ENCODE measurements at regions not wholly inside any gene's neighbourhood (a gene's known extent, or its start where the extent isn't known, plus 50 kb on each side); places are given as distances from the start of the nearest gene placed in this dataset.

DNA sequence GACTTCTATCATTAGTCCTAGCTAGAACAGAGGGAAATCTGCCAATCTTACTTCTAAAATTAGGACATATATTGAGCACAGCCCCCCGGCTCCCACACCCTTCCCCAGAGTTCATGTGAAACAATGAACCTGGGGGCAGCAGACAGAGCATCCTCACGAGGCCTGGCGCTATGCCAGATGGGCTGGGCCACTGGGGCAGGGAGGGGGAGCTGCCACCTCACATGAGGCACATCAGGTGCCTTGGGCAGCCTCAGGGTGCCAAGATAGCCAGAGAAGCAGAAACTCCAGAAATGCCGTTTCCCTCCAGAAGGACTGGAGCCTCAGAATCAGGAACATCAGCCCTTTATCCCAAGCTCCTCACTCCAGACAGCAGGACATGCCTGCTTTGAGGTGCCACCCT, 92.8 kb upstream of the LANCL2 start:
- TF ChIP-seq POLR2A (IDR thresholded peaks at IDR 0.05), result no peak
- TF ChIP-seq, protein P1, sequence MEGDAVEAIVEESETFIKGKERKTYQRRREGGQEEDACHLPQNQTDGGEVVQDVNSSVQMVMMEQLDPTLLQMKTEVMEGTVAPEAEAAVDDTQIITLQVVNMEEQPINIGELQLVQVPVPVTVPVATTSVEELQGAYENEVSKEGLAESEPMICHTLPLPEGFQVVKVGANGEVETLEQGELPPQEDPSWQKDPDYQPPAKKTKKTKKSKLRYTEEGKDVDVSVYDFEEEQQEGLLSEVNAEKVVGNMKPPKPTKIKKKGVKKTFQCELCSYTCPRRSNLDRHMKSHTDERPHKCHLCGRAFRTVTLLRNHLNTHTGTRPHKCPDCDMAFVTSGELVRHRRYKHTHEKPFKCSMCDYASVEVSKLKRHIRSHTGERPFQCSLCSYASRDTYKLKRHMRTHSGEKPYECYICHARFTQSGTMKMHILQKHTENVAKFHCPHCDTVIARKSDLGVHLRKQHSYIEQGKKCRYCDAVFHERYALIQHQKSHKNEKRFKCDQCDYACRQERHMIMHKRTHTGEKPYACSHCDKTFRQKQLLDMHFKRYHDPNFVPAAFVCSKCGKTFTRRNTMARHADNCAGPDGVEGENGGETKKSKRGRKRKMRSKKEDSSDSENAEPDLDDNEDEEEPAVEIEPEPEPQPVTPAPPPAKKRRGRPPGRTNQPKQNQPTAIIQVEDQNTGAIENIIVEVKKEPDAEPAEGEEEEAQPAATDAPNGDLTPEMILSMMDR (IDR thresholded peaks at IDR 0.05), result no peak
- TF ChIP-seq POLR2AphosphoS5 (IDR thresholded peaks at IDR 0.05), result no peak
- intact Hi-C loops (cut with DNase I; ENCODE audit: low total_unique reads), result no loop called here
- Histone ChIP-seq H3K27ac (no peak overlapping the region), H3K9me3 (no peaks in the 10 kb centered on the region), H3K4me1 (no peaks in the 10 kb centered on the region), H3K27me3 (no peaks in the 10 kb centered on the region), H3K36me3 (no peaks in the 10 kb centered on the region), H3K4me3 (no peak overlapping the region)
- no peak for DNase-seq (ENCODE audit: low spot score in 2 of 2)

DNA sequence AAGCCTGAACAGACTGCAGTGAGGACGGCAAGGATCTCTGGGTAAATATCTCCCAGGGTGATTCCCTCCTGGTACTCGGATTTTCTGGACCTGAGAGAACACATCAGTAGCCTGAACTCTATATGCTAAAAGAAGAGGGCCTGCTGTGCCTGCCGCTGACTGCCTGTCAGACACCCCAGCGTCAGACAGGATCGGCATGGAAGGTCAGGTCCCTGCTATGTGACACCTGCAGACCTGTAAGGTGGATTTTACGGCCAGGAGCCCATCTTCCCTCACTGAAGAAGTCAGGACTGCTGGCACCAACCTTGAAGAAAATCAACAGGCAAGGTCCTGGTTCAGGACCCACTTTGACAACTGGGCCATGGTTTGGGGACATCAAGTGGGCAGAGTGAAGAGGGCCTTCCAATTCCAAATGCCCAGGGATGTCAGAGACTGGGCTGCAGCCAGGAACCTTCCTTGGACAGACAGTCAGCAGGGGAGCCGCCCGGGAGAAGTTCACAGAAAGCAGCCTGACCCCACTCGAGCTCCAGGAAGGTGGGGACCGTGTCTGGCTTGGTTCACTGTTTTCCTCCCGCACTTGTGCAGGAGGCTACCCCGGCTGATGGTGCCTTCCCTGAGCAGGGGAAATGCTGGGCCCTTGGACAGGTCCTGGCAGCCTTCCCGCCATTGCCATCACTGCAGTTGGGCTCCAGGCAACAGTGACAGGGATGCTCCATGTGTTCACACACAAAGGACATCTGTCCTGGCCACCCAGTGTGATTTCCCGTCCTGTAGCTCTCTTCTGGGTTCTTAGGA, 91.8 kb upstream of the LANCL2 start:
- Histone ChIP-seq H3K4me1 (no peaks in the 10 kb centered on the region), H3K27me3 (no peaks in the 10 kb centered on the region), H3K9me3 (no peaks in the 10 kb centered on the region), H3K4me3 (no peak overlapping the region), H3K27ac (no peak overlapping the region), H3K36me3 (no peaks in the 10 kb centered on the region)
- no peak for TF ChIP-seq POLR2A (IDR thresholded peaks at IDR 0.05)
- no peak for TF ChIP-seq POLR2AphosphoS5 (IDR thresholded peaks at IDR 0.05)
- TF ChIP-seq, protein P1 (IDR thresholded peaks at IDR 0.05), result no peak
- intact Hi-C loops (cut with DNase I; ENCODE audit: low total_unique reads), result no loop called here
- no peak for DNase-seq (ENCODE audit: low spot score in 2 of 2)

DNA sequence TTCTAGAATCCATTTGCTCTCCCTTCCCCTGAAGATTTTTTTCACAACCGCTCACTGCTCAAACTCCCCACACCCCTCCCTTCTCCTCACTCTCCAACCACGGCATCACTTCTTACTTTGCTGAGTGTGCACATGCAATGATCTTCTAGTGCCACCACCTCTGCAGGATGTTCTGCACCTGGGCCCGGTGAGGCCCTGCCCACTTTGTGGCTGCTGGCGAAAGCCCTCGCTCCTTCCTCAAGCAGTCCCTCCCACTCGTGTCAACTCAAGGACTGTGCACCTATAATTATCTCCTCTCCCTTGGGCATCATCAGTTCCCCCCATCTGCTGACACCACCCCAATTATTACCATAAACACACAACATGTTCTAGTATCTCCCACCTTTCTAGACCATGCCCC, 91.0 kb upstream of the LANCL2 start:
- Histone ChIP-seq H3K9me3 (no peaks in the 10 kb centered on the region), H3K27me3 (no peaks in the 10 kb centered on the region), H3K36me3 (no peaks in the 10 kb centered on the region), H3K4me3 (no peak overlapping the region), H3K4me1 (no peaks in the 10 kb centered on the region), H3K27ac (no peak overlapping the region)
- no peak for TF ChIP-seq POLR2AphosphoS5 (IDR thresholded peaks at IDR 0.05)
- TF ChIP-seq, protein P1 (IDR thresholded peaks at IDR 0.05), result no peak
- no peak for TF ChIP-seq POLR2A (IDR thresholded peaks at IDR 0.05)
- intact Hi-C loops (cut with DNase I; ENCODE audit: low total_unique reads), result no loop called here
- DNase-seq (ENCODE audit: low spot score in 2 of 2), result no peak

DNA sequence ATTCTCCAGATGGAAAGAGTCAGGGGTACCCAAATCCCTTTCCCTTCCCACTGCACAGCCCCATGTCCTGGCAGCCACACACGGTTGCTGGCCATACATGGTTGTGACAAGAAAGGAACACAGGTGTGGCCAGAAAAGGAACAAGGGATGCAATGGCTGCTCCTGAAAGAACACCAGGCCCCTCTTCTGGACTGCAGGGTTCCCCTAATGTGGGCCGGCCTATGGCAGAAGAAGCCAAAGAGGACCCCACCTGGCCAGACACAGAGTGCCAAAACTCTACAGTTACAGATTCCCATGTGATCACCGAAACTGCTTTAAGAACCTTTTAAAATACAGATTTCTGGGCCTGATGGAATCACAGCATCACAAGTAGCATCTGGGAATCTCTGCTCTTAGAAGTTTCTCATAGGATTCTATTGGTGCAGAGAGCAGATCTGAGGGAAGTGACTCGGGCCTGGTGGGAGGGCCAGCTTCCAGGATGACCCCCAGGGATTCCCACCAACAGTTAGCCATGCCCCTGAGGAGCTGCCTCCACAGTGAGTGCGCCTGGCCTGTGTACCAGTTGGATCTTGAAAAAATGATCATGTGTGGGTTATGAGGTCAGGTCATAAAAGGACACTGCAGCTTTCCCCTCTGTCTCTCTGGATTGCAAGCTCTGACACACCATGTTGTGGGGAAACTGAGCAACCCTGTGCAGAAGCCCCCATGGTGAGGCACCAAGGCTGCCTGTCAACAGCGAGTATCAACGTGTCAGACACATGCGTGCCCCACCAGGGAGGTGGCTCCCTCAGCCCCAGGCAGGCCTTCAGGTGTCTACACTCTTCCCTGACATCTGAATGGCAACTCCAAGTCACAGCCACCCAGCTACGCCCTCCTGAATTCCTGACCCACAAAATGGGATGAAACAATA, 89.6 kb upstream of the LANCL2 start:
- no peak overlapping the region for H3K4me3 ChIP-seq
- no peak overlapping the region for H3K27ac ChIP-seq
- no peak for DNase-seq (ENCODE audit: low spot score in 2 of 2)
- intact Hi-C loops (cut with DNase I; ENCODE audit: low total_unique reads), result no loop called here
- H3K4me1 ChIP-seq, result no peaks in the 10 kb centered on the region
- no peaks in the 10 kb centered on the region for H3K36me3 ChIP-seq
- H3K27me3 ChIP-seq, result no peaks in the 10 kb centered on the region
- no peak for TF ChIP-seq POLR2AphosphoS5 (IDR thresholded peaks at IDR 0.05)
- TF ChIP-seq, protein P1 (IDR thresholded peaks at IDR 0.05), result no peak
- no peak for TF ChIP-seq POLR2A (IDR thresholded peaks at IDR 0.05)
- H3K9me3 ChIP-seq, result no peaks in the 10 kb centered on the region
